ENCODE measurements at regions not wholly inside any gene's neighbourhood (a gene's known extent, or its start where the extent isn't known, plus 50 kb on each side); places are given as distances from the start of the nearest gene placed in this dataset.

GRCh38 chr21:18542081-18542480 lies 138.5 kb upstream of the TMPRSS15 start:
- no peak for TF ChIP-seq CTCF (IDR thresholded peaks at IDR 0.05)
- ATAC-seq = no peak
- no peaks in the 10 kb centered on the region for H3K4me1 ChIP-seq (ENCODE audit: low read depth)
- no peak overlapping the region for H3K4me3 ChIP-seq
- DNase-seq = no peak
- H3K36me3 ChIP-seq (ENCODE audit: low read depth) = no peaks in the 10 kb centered on the region
- no peaks in the 10 kb centered on the region for H3K9me3 ChIP-seq
- intact Hi-C loops (cut with DNase I, micrococcal nuclease) = no loop called here

- DNase-seq (no peak), ATAC-seq (no peak)
- H3K9me3 ChIP-seq = no peaks in the 10 kb centered on the region
- intact Hi-C loops (cut with DNase I, micrococcal nuclease) = no loop called here
- H3K4me1 ChIP-seq (ENCODE audit: low read depth) = no peaks in the 10 kb centered on the region
- H3K4me3 ChIP-seq = no peak overlapping the region
- no peaks in the 10 kb centered on the region for H3K36me3 ChIP-seq (ENCODE audit: low read depth)
- TF ChIP-seq CTCF (IDR thresholded peaks at IDR 0.05) = no peak
Observed at GRCh38 chr21:18545908-18546307, 142.3 kb upstream of the TMPRSS15 start.

GRCh38 chr21:18547347-18547746 lies 143.8 kb upstream of the TMPRSS15 start:
- TF ChIP-seq CTCF (IDR thresholded peaks at IDR 0.05) = no peak

GRCh38 chr21:18548249-18548648 lies 144.7 kb upstream of the TMPRSS15 start:
- H3K36me3 ChIP-seq (ENCODE audit: low read depth) = no peaks in the 10 kb centered on the region
- intact Hi-C loops (cut with DNase I, micrococcal nuclease) = no loop called here
- H3K9me3 ChIP-seq = no peaks in the 10 kb centered on the region
- H3K4me3 ChIP-seq = no peak overlapping the region
- TF ChIP-seq CTCF (IDR thresholded peaks at IDR 0.05) = no peak
- DNase-seq (no peak), ATAC-seq (no peak)
- no peaks in the 10 kb centered on the region for H3K4me1 ChIP-seq (ENCODE audit: low read depth)

More at GRCh38 chr21:18547347-18547746, 143.8 kb upstream of the TMPRSS15 start:
- H3K36me3 ChIP-seq (ENCODE audit: low read depth) = no peaks in the 10 kb centered on the region
- H3K9me3 ChIP-seq = no peaks in the 10 kb centered on the region
- no peak for DNase-seq
- H3K4me3 ChIP-seq = no peak overlapping the region
- intact Hi-C loops (cut with DNase I, micrococcal nuclease) = no loop called here
- no peak for ATAC-seq
- H3K4me1 ChIP-seq (ENCODE audit: low read depth) = no peaks in the 10 kb centered on the region

- intact Hi-C loops (cut with DNase I, micrococcal nuclease) = no loop called here
- Histone ChIP-seq H3K36me3 (ENCODE audit: low read depth) (no peaks in the 10 kb centered on the region), H3K9me3 (no peaks in the 10 kb centered on the region), H3K4me1 (ENCODE audit: low read depth) (no peaks in the 10 kb centered on the region), H3K4me3 (no peak overlapping the region)
- no peak for ATAC-seq
- DNase-seq = no peak
- no peak for TF ChIP-seq CTCF (IDR thresholded peaks at IDR 0.05)
Observed at GRCh38 chr21:18549214-18549905, 145.8 kb upstream of the TMPRSS15 start.

GRCh38 chr21:18550361-18550760 lies 146.8 kb upstream of the TMPRSS15 start:
- TF ChIP-seq CTCF (IDR thresholded peaks at IDR 0.05) = no peak

More at GRCh38 chr21:18550361-18550760, 146.8 kb upstream of the TMPRSS15 start:
- ATAC-seq (no peak), DNase-seq (no peak)
- Histone ChIP-seq H3K4me3 (no peak overlapping the region), H3K4me1 (ENCODE audit: low read depth) (no peaks in the 10 kb centered on the region), H3K9me3 (no peaks in the 10 kb centered on the region), H3K36me3 (ENCODE audit: low read depth) (no peaks in the 10 kb centered on the region)
- intact Hi-C loops (cut with DNase I, micrococcal nuclease) = no loop called here
